Stimulated activated CD4-positive, alpha-beta T cell treated with anti-CD3 and anti-CD28 coated beads, Interleukin-12 subunit alpha, Interleukin-12 subunit beta, amount 100 ng/mL, for 24 hours (primary cell): ENCODE measurements at regions not wholly inside any gene's neighbourhood (a gene's known extent, or its start where the extent isn't known, plus 50 kb on each side); places are given as distances from the start of the nearest gene placed in this dataset.

Source experiments
- DNase-seq, 2 experiments: peaks; one replicate each; pipeline ENCODE4 v3.0.0-alpha.2; 2020; ENCODE audit warnings: low read depth in 2 of 2

GRCh38 chr7:131254211-131254610, 73.5 kb upstream of the MKLN1 start:
- DNase-seq: no peak

GRCh38 chr7:131255242-131255641, 72.4 kb upstream of the MKLN1 start:
- no peak for DNase-seq

GRCh38 chr7:131261476-131261994, 66.1 kb upstream of the MKLN1 start:
- DNase-seq: no peak

GRCh38 chr7:131265227-131265626, 62.4 kb upstream of the MKLN1 start:
- no peak for DNase-seq

- no peak for DNase-seq
These were observed 60.0 kb upstream of the MKLN1 start for GRCh38 chr7:131267631-131268030.

GRCh38 chr7:131268906-131269305, 58.8 kb upstream of the MKLN1 start:
- no peak for DNase-seq

- DNase-seq: no peak
These were observed 55.6 kb upstream of the MKLN1 start for GRCh38 chr7:131272086-131272485.

- DNase-seq: no peak
These were observed 52.7 kb upstream of the MKLN1 start for GRCh38 chr7:131274986-131275385.

GRCh38 chr7:131276190-131276589, 51.5 kb upstream of the MKLN1 start:
- DNase-seq: no peak

- DNase-seq: no peak
These were observed 50.9 kb upstream of the MKLN1 start for GRCh38 chr7:131276748-131277147.
